ENCODE measurements at regions not wholly inside any gene's neighbourhood (a gene's known extent, or its start where the extent isn't known, plus 50 kb on each side); places are given as distances from the start of the nearest gene placed in this dataset.

- H3K4me3 ChIP-seq (ENCODE audit: low read depth, low read length): no peak overlapping the region
- TF ChIP-seq, protein P1, sequence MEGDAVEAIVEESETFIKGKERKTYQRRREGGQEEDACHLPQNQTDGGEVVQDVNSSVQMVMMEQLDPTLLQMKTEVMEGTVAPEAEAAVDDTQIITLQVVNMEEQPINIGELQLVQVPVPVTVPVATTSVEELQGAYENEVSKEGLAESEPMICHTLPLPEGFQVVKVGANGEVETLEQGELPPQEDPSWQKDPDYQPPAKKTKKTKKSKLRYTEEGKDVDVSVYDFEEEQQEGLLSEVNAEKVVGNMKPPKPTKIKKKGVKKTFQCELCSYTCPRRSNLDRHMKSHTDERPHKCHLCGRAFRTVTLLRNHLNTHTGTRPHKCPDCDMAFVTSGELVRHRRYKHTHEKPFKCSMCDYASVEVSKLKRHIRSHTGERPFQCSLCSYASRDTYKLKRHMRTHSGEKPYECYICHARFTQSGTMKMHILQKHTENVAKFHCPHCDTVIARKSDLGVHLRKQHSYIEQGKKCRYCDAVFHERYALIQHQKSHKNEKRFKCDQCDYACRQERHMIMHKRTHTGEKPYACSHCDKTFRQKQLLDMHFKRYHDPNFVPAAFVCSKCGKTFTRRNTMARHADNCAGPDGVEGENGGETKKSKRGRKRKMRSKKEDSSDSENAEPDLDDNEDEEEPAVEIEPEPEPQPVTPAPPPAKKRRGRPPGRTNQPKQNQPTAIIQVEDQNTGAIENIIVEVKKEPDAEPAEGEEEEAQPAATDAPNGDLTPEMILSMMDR (IDR thresholded peaks at IDR 0.05; ENCODE audit: borderline replicate concordance, insufficient read depth, low read depth, low read length): no peak
These were observed 220.7 kb upstream of the RSPO3 start for GRCh38 chr6:126897758-126898157.

GRCh38 chr6:126904176-126904575, 214.3 kb upstream of the RSPO3 start:
- no peak overlapping the region for H3K4me3 ChIP-seq (ENCODE audit: low read depth, low read length)
- TF ChIP-seq, protein P1 (IDR thresholded peaks at IDR 0.05; ENCODE audit: borderline replicate concordance, insufficient read depth, low read depth, low read length): no peak

GRCh38 chr6:126905917-126906316, 212.6 kb upstream of the RSPO3 start:
- TF ChIP-seq, protein P1 (IDR thresholded peaks at IDR 0.05; ENCODE audit: borderline replicate concordance, insufficient read depth, low read depth, low read length): no peak
- no peak overlapping the region for H3K4me3 ChIP-seq (ENCODE audit: low read depth, low read length)

DNA sequence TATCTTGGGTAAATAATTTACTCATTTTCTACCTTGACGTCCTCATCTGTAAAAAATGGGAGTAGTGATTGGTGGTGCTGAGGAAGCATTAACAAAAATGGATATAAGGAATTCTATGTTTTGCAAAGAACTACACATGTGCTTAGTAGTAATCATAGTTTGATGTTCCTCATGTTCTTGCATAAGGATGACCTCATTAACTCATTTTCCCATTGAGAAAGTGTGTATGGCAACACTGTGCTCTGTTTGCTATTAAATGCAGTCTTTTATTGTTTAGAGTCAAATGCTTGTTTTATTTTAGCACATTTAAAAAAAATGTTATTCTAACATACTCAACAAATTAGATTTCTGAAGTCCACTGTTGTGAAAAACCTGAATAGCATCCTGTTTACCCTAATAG, 211.2 kb upstream of the RSPO3 start:
- no peak overlapping the region for H3K4me3 ChIP-seq (ENCODE audit: low read depth, low read length)
- TF ChIP-seq, protein P1 (IDR thresholded peaks at IDR 0.05; ENCODE audit: borderline replicate concordance, insufficient read depth, low read depth, low read length): no peak

DNA sequence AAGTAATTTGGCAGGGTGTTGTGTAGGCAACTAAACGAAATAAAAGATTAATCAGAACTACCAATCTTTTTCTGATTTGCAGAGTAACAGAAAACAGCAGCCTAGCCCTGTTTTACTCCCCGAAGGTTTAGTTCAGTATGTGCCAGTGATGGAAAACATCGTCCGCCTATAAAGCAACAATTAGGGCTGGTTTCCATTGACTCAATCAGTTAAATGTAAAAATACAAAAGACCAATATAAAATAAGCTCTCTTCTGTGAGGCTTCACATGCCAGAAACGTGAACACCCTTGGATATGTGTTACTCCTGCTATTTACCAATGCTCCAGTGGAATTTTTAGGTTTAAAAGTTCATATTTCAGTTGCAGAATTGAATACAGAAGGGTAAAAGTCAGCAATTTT, 210.5 kb upstream of the RSPO3 start:
- H3K4me3 ChIP-seq (ENCODE audit: low read depth, low read length): no peak overlapping the region
- TF ChIP-seq, protein P1 (IDR thresholded peaks at IDR 0.05; ENCODE audit: borderline replicate concordance, insufficient read depth, low read depth, low read length): no peak

DNA sequence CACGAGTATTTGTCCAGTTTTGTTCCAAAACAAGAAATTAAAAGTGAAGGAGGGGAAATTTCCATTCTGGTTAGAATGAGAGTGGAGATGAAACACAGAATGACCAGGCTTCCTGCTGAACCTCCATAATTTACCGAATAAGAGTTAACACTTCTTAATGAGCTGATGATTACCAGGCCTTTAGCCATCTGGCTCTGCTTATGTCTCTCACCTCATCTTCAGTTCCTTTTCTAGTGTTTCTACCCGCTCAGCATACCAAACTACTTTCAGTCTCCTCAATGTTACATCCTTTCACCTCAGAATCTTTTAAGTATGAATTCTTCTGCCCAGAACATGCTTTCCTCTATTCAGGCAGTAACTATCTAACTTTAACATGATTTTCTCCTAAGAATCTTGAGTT, 209.0 kb upstream of the RSPO3 start:
- no peak overlapping the region for H3K4me3 ChIP-seq (ENCODE audit: low read depth, low read length)
- TF ChIP-seq, protein P1 (IDR thresholded peaks at IDR 0.05; ENCODE audit: borderline replicate concordance, insufficient read depth, low read depth, low read length): no peak

GRCh38 chr6:126913651-126914050, 204.8 kb upstream of the RSPO3 start:
- TF ChIP-seq, protein P1 (IDR thresholded peaks at IDR 0.05; ENCODE audit: borderline replicate concordance, insufficient read depth, low read depth, low read length): no peak
- H3K4me3 ChIP-seq (ENCODE audit: low read depth, low read length): no peak overlapping the region
